NCI-H1092 treated with DMSO at 0.1 percent for 48 hours (cell line): ENCODE measurements at regions not wholly inside any gene's neighbourhood (a gene's known extent, or its start where the extent isn't known, plus 50 kb on each side); places are given as distances from the start of the nearest gene placed in this dataset.
"Not testable (repeated sequence)": the region's sequence is repeated elsewhere in the genome, so short reads cannot be mapped to it uniquely, and the experiment has no call there.

Source experiments
- DNase-seq: peaks from one replicate; lab custom pipeline; 2025; lab: John Stamatoyannopoulos, UW

- no peak for DNase-seq
Measured at GRCh38 chr5:44048276-44048984, 340.8 kb downstream of the FGF10 start.

DNA sequence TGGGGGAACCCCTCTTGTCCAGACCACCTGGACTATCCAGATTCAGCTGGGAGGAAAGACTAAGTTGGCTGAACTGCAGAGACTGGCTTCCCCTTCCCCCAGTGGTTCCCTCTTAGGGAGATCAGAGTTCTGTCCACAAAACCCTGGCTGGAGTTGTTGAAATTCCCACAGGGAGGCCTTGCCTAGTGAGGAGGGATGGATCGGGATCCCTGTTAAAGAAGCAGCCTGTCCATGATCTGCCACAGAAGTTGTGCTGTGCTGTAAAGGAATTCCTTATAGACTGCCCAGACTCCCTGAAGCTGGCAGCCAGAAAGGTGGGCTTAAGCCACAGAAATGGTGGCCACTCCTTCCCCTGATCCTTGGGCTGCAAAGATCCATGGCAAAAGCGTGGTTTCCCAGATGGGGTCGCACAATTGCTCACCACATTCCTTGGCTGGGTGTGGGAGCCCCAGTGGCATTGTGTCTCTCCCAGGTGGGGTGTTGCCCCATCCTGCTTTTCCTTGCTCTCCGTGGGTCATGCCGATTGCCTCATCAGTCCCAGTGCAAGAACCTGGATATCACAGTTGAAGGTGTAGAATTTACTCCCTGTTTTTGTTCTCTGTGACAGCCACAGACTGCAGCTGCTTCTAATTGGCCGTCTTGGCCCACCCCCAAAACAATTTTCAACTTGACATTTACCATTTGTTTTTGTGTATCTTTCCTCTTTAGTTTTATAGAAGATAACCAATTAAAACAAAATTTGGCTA lies 342.4 kb downstream of the FGF10 start:
- DNase-seq: no peak

- not testable (repeated sequence) for DNase-seq
Measured at GRCh38 chr5:44044549-44044948, 344.7 kb downstream of the FGF10 start.

- DNase-seq: no peak
Measured at GRCh38 chr5:44028226-44028625, 361.0 kb downstream of the FGF10 start.

- no peak for DNase-seq
Measured at GRCh38 chr5:44022622-44023021, 366.6 kb downstream of the FGF10 start.

DNA sequence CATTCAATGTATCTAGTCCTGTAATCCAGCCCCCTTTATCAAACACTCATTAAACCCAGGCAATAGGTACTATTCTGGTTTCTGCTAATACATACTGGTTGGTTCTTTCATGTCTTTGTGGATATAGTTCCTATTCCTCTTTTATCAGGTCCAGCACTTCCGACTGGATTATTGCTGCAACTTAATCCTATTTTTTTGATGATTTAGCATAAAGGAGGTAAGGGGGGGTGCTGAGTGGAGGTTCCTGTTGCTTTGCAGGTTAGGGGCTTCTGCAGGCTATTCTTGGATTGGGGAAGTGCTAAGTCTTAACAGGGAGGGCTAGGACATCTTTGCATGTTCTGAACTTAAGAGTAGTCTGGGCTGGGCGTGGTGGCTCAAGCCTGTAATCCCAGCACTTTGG lies 377.7 kb downstream of the FGF10 start:
- no peak for DNase-seq

DNA sequence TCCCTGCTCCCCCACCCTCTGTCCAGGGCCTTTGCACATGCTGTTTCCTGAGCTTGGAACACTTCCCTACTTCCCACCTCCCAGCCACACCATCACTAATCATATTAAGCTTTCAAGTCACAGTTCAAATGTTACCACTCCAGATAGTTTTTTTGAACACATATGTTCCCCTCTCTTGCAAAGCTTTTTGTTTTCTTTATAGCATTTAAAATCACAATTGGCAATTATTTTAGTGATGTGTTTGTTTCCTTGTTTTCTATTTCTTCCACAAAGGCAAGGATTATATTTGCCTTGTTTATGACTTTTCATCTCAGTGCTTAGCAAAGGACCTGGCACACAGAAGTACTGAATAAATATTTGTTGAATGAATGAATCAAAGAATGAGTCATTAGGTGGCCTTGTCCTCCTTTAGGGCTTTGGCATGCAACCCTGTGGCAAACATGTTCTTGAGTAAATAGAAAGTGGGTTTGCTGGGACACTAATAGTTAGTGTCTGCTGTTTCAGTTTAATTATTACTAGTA lies 386.8 kb downstream of the FGF10 start:
- no peak for DNase-seq

- no peak for DNase-seq
Measured at GRCh38 chr5:44001675-44002380, 387.4 kb downstream of the FGF10 start.

DNA sequence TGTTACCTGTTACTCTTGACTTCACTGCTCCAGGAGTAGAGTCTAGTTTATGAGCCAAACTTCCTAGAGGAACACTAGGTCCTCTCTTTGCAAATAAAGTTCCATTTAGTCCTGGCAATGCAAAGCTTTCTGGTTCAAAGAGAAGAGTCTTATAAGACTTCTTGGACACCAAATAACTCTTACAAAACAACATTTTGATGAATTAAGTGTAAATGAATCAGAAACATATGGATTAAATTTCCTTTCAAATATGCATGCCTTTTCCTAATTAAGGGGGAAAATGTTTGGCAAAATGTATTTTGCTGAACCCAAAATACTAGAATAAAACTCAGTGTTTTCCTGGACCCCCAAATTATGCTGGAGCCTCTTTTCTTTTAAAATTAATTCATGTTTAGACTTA lies 388.0 kb downstream of the FGF10 start:
- no peak for DNase-seq

DNA sequence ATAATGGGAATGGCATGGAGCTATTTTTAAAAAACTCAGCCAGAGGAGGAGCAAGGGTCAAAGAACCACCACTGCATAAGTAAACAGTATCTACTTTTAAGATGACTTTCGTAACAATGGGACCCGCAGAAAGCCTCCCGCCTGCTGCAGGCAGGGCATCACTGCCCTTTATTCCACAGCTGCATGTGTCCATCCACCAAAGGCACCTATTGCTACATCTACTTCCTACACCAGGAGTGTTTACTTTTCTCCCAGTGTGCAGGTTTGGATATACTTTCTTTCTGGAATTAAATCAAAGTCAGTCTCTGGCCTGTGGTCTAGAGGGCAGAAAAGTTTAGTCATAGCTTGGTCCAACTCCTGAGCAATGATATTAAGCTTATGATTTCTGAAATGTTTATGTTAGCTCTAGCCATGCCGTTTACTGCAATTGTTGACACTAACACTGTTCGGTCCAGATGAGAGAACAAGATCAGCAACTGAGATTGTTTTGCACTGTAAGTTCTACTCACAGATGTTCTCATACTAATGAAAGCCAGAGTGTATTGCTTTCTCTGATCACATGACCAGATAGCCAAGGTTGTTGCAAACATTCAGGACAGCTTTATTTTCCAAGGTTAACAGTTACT lies 391.5 kb downstream of the FGF10 start:
- no peak for DNase-seq

- DNase-seq: no peak
Measured at GRCh38 chr5:43996221-43996620, 393.0 kb downstream of the FGF10 start.

- no peak for DNase-seq
Measured at GRCh38 chr5:43994352-43994708, 391.4 kb downstream of the NNT start.

DNA sequence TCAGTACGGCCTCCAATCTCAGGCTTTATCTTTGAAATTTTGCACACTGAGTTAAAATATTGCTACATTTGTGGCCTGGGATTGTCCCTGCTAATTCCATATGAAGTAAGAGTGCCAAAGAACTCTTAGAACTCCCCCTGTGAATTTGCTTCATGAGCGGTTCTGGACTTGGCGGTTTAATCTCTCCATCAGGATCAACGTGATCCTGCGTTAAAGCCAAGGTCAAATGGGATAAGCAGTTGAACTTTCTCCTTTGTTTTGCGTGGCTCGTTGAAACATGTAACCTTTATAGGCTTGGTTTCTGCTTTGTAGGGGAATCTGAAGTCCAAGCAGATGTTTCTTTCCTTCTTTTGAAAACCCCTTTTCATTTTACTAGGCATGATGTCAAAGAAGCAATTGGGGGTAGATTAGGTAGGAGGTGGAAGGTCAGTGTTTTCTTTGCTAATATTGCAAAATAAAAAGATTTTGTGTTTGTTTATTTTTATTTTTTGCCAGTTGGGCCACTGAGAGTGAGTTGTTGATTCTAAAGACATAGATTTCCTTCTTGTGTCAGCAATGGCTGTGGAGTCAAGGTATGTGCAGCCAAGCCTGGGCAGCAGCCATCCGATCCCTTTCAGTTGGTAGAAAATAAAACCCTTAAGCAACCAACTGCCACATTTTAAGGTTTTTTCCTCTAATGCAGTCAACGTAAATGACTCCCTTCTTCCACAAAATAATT lies 390.8 kb downstream of the NNT start:
- DNase-seq: no peak

GRCh38 chr5:43985411-43985810 lies 382.4 kb downstream of the NNT start:
- DNase-seq: no peak

DNA sequence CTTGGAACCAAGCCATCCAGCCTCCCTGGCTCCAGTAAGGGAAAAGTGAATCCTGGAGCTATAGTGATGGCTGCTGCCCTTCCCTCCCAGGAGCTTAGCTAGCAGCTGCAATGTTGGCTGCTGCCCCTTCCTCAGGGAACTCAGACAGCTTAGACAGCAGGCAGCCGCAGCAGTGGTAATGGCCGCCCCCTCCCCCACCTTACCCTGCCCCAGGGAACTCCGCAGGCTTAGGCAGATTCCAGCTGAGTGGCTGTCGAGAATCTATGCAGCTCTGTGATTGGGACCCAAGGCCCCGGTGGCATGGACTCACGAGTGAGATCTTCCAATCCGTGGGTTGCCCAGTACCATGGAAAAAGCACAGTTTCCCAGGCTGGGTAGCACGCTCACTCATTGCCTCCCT lies 378.6 kb downstream of the NNT start:
- no peak for DNase-seq

GRCh38 chr5:43973908-43974307 lies 370.9 kb downstream of the NNT start:
- DNase-seq: no peak

DNA sequence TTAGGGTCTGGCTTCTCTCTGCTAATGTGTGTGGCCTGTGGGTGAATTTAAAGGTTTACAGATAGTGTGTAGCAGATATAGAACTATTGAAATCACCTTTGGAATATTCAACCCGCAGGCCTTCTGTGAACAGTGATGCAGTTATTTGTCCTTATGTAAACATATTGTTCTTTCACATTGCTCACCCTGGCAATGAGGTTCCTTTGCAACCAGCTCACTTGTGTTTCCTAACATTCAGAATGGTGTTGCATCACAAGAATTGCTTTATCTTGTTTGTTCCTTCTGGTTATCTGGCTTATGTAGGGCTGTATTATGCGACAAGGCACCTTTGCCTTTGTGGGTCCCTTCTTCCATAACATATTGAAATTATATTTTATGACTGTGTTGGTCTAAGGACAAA lies 370.3 kb downstream of the NNT start:
- DNase-seq: no peak

DNA sequence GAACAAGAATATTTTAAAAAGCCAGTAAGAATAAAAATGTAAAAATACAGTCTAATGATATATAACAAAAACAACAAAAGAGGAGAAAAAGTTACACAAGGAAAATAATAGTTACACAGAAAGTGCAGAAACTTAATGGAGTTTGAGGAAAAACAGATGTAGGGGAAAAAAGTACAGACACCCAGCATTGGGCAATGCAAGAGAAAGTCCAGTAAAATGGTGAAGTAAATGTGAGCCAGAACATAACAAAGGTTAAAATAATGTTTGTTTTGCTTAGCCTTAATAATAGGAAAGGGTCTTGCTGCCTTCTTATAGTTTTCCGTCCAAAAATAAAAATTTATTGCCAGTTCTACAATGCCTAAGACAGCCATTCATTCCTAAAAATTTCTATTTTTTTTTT lies 364.2 kb downstream of the NNT start:
- DNase-seq: no peak

- DNase-seq: no peak
Measured at GRCh38 chr5:43959144-43959543, 356.2 kb downstream of the NNT start.

DNA sequence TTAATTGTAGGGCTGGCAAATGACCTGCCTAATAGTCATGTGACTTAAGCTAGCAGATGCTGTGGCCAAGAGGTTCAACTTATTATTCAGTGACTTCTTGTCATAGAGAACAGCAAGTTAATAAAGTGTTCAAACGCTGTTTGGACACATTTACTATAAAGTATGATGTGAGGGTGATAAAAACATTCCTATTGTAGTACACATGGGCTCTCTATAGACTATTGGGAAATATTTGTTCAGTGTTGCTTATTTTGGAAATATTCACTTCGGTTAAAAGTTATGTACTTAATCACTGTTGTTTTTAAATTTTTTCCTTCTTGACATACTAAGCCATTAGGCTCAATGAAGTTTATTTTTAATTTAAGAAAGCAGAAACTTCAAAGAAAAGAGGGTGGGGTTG lies 345.0 kb downstream of the NNT start:
- DNase-seq: no peak

- no peak for DNase-seq
Measured at GRCh38 chr5:43941806-43942205, 338.8 kb downstream of the NNT start.

GRCh38 chr5:43940562-43940961 lies 337.6 kb downstream of the NNT start:
- no peak for DNase-seq
